ENCODE measurements at regions not wholly inside any gene's neighbourhood (a gene's known extent, or its start where the extent isn't known, plus 50 kb on each side); places are given as distances from the start of the nearest gene placed in this dataset.

- H3K36me3 Mint-ChIP-seq = no peaks in the 10 kb centered on the region
- peaks cover 0 to 2% (median 0%) of the 10 kb centered on the region in 7 donors for H3K9me3 Mint-ChIP-seq
- Histone ChIP-seq H2AFZ (ENCODE audit: insufficient read depth, low read depth, low read length, poor library complexity, severe bottlenecking) (no peak overlapping the region), H3K9me3 (replicated peaks in 1 of 2; ENCODE audit: control insufficient read depth in 1 of 2, insufficient read depth in 1 of 2, low read length in 2 of 2) (no peaks in the 10 kb centered on the region), H3K27me3 (ENCODE audit: control insufficient read depth in 2 of 2, insufficient read depth in 2 of 2, low read length in 2 of 2) (no peaks in the 10 kb centered on the region), H3K4me3 (replicated peaks in 1 of 3; ENCODE audit: low read depth in 2 of 3, low read length in 3 of 3) (no peak overlapping the region), H3K79me2 (ENCODE audit: insufficient read depth, low read length) (no peaks in the 10 kb centered on the region), H3K36me3 (replicated peaks in 1 of 2; ENCODE audit: control insufficient read depth in 1 of 2, insufficient read depth in 2 of 2, low read length in 2 of 2) (no peaks in the 10 kb centered on the region), H3K4me1 (ENCODE audit: control insufficient read depth in 1 of 2, insufficient read depth in 2 of 2, low read length in 2 of 2) (no peaks in the 10 kb centered on the region), H3K4me2 (replicated peaks; ENCODE audit: extremely low read depth, low read length, poor library complexity, severe bottlenecking) (no peak overlapping the region), H3K27ac (ENCODE audit: low read depth in 1 of 2, low read length in 2 of 2) (no peak overlapping the region), H4K20me1 (ENCODE audit: insufficient read depth, low read length) (no peaks in the 10 kb centered on the region), H3K9ac (ENCODE audit: insufficient read depth, low read length, poor library complexity, severe bottlenecking) (no peak overlapping the region)
- peaks cover 5 to 8% (median 7%) of the 10 kb centered on the region in 3 donors for H3K27me3 Mint-ChIP-seq (ENCODE audit: low read depth in 3 of 3)
- no peak overlapping the region for H3K4me3 Mint-ChIP-seq
- intact Hi-C loops (cut with micrococcal nuclease) = no loop called here
- no peak for DNase-seq
- no peaks in the 10 kb centered on the region for H3K4me1 Mint-ChIP-seq
- TF ChIP-seq, protein P1, sequence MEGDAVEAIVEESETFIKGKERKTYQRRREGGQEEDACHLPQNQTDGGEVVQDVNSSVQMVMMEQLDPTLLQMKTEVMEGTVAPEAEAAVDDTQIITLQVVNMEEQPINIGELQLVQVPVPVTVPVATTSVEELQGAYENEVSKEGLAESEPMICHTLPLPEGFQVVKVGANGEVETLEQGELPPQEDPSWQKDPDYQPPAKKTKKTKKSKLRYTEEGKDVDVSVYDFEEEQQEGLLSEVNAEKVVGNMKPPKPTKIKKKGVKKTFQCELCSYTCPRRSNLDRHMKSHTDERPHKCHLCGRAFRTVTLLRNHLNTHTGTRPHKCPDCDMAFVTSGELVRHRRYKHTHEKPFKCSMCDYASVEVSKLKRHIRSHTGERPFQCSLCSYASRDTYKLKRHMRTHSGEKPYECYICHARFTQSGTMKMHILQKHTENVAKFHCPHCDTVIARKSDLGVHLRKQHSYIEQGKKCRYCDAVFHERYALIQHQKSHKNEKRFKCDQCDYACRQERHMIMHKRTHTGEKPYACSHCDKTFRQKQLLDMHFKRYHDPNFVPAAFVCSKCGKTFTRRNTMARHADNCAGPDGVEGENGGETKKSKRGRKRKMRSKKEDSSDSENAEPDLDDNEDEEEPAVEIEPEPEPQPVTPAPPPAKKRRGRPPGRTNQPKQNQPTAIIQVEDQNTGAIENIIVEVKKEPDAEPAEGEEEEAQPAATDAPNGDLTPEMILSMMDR (IDR thresholded peaks at IDR 0.05) = no peak
- no peak overlapping the region for H3K27ac Mint-ChIP-seq
- WGBS (ENCODE audit: insufficient coverage) = 95% methylated on average over 7 of the region's 9 CpGs
Measured at GRCh38 chr6:167467282-167467681, 142.4 kb downstream of the TTLL2 start.

DNA sequence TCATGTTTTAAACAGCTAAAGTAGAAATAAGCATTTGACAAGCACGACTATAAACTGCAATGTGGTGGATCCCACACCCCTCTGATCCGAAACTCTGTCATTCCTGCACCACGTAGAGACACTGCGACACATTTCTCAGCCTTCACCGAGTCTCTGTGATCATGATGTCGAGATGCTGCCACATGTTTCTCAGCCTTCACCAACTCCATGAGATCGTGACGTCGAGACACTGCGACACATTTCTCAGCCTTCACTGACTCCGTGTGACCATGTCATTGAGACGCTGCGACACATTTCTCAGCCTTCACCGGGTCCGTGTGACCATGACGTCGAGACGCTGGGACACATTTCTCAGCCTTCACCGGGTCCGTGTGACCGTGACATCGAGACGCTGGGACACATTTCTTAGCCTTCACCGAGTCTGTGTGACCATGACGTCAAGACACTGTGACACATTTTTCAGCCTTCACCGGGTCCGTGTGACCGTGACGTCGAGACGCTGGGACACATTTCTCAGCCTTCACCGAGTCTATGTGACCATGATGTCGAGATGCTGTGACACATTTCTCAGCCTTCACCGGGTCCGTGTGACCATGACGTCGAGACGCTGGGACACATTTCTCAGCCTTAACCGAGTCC is 143.0 kb downstream of the TTLL2 start:
- 95% methylated on average over 39 of the region's 39 CpGs for WGBS (ENCODE audit: insufficient coverage)
- H3K27me3 Mint-ChIP-seq (ENCODE audit: low read depth in 3 of 3) = peaks cover 5 to 9% (median 6%) of the 10 kb centered on the region in 3 donors
- no peaks in the 10 kb centered on the region for H3K9me3 ChIP-seq (replicated peaks in 1 of 2; ENCODE audit: control insufficient read depth in 1 of 2, insufficient read depth in 1 of 2, low read length in 2 of 2)
- no peaks in the 10 kb centered on the region for H3K27me3 ChIP-seq (ENCODE audit: control insufficient read depth in 2 of 2, insufficient read depth in 2 of 2, low read length in 2 of 2)
- no peaks in the 10 kb centered on the region for H3K36me3 ChIP-seq (replicated peaks in 1 of 2; ENCODE audit: control insufficient read depth in 1 of 2, insufficient read depth in 2 of 2, low read length in 2 of 2)
- H3K36me3 Mint-ChIP-seq = no peaks in the 10 kb centered on the region
- TF ChIP-seq, protein P1 (IDR thresholded peaks at IDR 0.05) = no peak
- no peak overlapping the region for H3K4me3 ChIP-seq (replicated peaks in 1 of 3; ENCODE audit: low read depth in 2 of 3, low read length in 3 of 3)
- intact Hi-C loops (cut with micrococcal nuclease) = no loop called here
- H4K20me1 ChIP-seq (ENCODE audit: insufficient read depth, low read length) = no peaks in the 10 kb centered on the region
- H3K4me1 Mint-ChIP-seq = no peaks in the 10 kb centered on the region
- no peak overlapping the region for H3K4me3 Mint-ChIP-seq
- H3K27ac ChIP-seq (ENCODE audit: low read depth in 1 of 2, low read length in 2 of 2) = no peak overlapping the region
- peak overlapping the region in 1 of 7 donors; percentile 52 for H3K27ac Mint-ChIP-seq
- no peaks in the 10 kb centered on the region for H3K79me2 ChIP-seq (ENCODE audit: insufficient read depth, low read length)
- no peak overlapping the region for H2AFZ ChIP-seq (ENCODE audit: insufficient read depth, low read depth, low read length, poor library complexity, severe bottlenecking)
- H3K4me1 ChIP-seq (ENCODE audit: control insufficient read depth in 1 of 2, insufficient read depth in 2 of 2, low read length in 2 of 2) = no peaks in the 10 kb centered on the region
- peaks cover 0 to 2% (median 0%) of the 10 kb centered on the region in 7 donors for H3K9me3 Mint-ChIP-seq
- H3K4me2 ChIP-seq (replicated peaks; ENCODE audit: extremely low read depth, low read length, poor library complexity, severe bottlenecking) = no peak overlapping the region
- no peak overlapping the region for H3K9ac ChIP-seq (ENCODE audit: insufficient read depth, low read length, poor library complexity, severe bottlenecking)
- DNase-seq = no peak

Data from CD14-positive monocyte (primary cell).